ENCODE measurements at regions not wholly inside any gene's neighbourhood (a gene's known extent, or its start where the extent isn't known, plus 50 kb on each side); places are given as distances from the start of the nearest gene placed in this dataset.
"Not testable (repeated sequence)": the region's sequence is repeated elsewhere in the genome, so short reads cannot be mapped to it uniquely, and the experiment has no call there.

DNA sequence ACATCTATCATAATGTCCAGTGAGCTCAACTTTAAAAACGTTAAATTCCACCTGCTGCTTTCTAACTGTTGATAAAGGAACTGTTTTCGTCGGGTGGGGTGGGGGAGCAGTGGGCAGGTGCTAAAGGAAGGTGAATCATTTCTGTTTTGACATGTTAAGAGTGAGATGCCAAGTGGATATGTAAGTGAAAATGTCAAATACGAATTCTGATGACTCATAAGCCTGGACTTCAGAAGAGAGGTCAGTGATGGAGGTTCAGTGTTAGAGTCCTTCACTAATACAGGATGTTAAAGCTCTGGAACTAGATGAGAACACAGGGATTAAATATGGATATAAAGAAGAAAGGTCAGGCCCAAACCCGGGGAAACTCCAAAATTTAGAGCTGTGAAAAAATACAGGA is 617.9 kb upstream of the CTNND2 start:
- no peak overlapping the region for H3K18ac ChIP-seq (ENCODE audit: low read depth in 1 of 2, low read length in 2 of 2)
- no peaks in the 10 kb centered on the region for H3K4me1 ChIP-seq (ENCODE audit: control insufficient read depth, insufficient read depth, low read depth, low read length)
- no peak overlapping the region for H2BK120ac ChIP-seq (ENCODE audit: low read depth, low read length)
- H2BK5ac ChIP-seq (ENCODE audit: low read depth, low read length, poor library complexity, severe bottlenecking) = no peak overlapping the region
- H3K27me3 ChIP-seq (ENCODE audit: control insufficient read depth in 1 of 2, insufficient read depth in 1 of 2, low read length in 2 of 2) = no peaks in the 10 kb centered on the region
- no peak overlapping the region for H3K23ac ChIP-seq (ENCODE audit: low read length in 2 of 2)
- no peak overlapping the region for H4K8ac ChIP-seq (ENCODE audit: low read length)
- no peak overlapping the region for H4K91ac ChIP-seq (ENCODE audit: low read length)
- no peak overlapping the region for H2BK15ac ChIP-seq (ENCODE audit: low read depth, poor library complexity, severe bottlenecking)
- no peak overlapping the region for H3K9ac ChIP-seq (ENCODE audit: low read length)
- no peak overlapping the region for H2BK12ac ChIP-seq (ENCODE audit: low read length in 2 of 2)
- WGBS = 57% methylated on average over 5 of the region's 5 CpGs
- H2AK5ac ChIP-seq (ENCODE audit: low read length, severe bottlenecking) = no peak overlapping the region
- H3K4me3 ChIP-seq (ENCODE audit: insufficient read depth in 1 of 2, low read depth in 1 of 2, low read length in 2 of 2) = no peak overlapping the region
- H2AFZ ChIP-seq (ENCODE audit: low read depth, low read length) = no peak overlapping the region
- no peak for DNase-seq
- H3K14ac ChIP-seq (ENCODE audit: low read length in 2 of 2) = no peak overlapping the region
- no peak overlapping the region for H3K4me2 ChIP-seq (ENCODE audit: low read length, poor library complexity, severe bottlenecking)
- H3K79me1 ChIP-seq (replicated peaks; ENCODE audit: low read length, poor library complexity, severe bottlenecking) = no peaks in the 10 kb centered on the region
- no peak overlapping the region for H3K4ac ChIP-seq (ENCODE audit: low read depth in 1 of 2, low read length in 2 of 2)
- peaks cover 12% of the 10 kb centered on the region for H3K9me3 ChIP-seq (ENCODE audit: control insufficient read depth, low read length)
- no peak overlapping the region for H3K27ac ChIP-seq (ENCODE audit: low read length, poor library complexity, severe bottlenecking)
- no peaks in the 10 kb centered on the region for H3K36me3 ChIP-seq (ENCODE audit: control insufficient read depth in 1 of 2, insufficient read depth in 2 of 2, low read depth in 1 of 2, low read length in 2 of 2)

DNA sequence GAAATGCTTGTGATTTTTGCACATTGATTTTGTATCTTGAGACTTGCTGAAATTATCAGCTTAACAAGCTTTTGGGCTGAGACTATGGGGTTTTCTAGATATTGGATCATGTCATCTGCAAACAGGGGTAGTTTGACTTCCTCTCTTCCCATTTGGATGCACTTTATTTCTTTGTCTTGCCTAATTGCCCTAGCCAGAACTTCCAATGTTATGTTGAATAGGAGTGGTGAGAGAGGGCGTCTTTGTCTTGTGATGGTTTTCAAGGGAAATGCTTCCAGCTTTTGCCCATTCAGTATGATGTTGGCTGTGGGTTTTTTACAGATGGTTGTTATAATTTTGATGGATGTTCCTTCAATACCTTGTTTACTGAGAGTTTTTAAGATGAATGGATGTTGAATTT is 600.7 kb upstream of the CTNND2 start:
- H2AK5ac ChIP-seq (ENCODE audit: low read length, severe bottlenecking); H2BK120ac ChIP-seq (ENCODE audit: low read depth, low read length); H3K23ac ChIP-seq (ENCODE audit: low read length in 2 of 2); H3K9ac ChIP-seq (ENCODE audit: low read length); H2BK12ac ChIP-seq (ENCODE audit: low read length in 2 of 2); H2BK5ac ChIP-seq (ENCODE audit: low read depth, low read length, poor library complexity, severe bottlenecking); H2AFZ ChIP-seq (ENCODE audit: low read depth, low read length); H3K79me1 ChIP-seq (replicated peaks; ENCODE audit: low read length, poor library complexity, severe bottlenecking); H2BK15ac ChIP-seq (ENCODE audit: low read depth, poor library complexity, severe bottlenecking); H3K27ac ChIP-seq (ENCODE audit: low read length, poor library complexity, severe bottlenecking); H3K4me3 ChIP-seq (ENCODE audit: insufficient read depth in 1 of 2, low read depth in 1 of 2, low read length in 2 of 2); H3K27me3 ChIP-seq (ENCODE audit: control insufficient read depth in 1 of 2, insufficient read depth in 1 of 2, low read length in 2 of 2); H3K18ac ChIP-seq (ENCODE audit: low read depth in 1 of 2, low read length in 2 of 2); H3K36me3 ChIP-seq (ENCODE audit: control insufficient read depth in 1 of 2, insufficient read depth in 2 of 2, low read depth in 1 of 2, low read length in 2 of 2); H3K4me1 ChIP-seq (ENCODE audit: control insufficient read depth, insufficient read depth, low read depth, low read length); H3K4me2 ChIP-seq (ENCODE audit: low read length, poor library complexity, severe bottlenecking); H3K14ac ChIP-seq (ENCODE audit: low read length in 2 of 2); H4K91ac ChIP-seq (ENCODE audit: low read length); H3K4ac ChIP-seq (ENCODE audit: low read depth in 1 of 2, low read length in 2 of 2); H4K8ac ChIP-seq (ENCODE audit: low read length); DNase-seq: not testable (repeated sequence)
- H3K9me3 ChIP-seq (ENCODE audit: control insufficient read depth, low read length) = peaks cover 38% of the 10 kb centered on the region
- WGBS = 54% methylated on average over 1 of the region's 1 CpG

DNA sequence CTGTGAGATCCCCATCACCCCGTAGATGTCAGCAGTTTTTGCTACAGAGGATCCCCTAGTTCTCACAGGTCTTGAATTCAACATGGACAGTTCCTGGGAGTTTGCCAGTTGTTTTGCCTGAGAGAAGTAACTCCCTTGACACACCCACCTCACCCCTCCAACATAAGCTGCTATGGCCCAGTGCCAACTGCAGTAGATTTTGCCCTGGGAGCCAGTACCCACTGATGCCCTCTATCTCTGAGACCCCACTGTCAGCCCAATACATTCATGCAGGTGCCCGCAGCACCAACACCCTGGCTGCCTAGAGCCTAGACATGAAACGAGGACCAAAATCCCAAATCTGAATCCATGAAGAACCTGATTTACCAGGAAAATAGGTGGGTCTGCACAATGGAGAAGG is 583.9 kb upstream of the CTNND2 start:
- 52% methylated on average over 3 of the region's 3 CpGs for WGBS
- no peaks in the 10 kb centered on the region for H3K79me1 ChIP-seq (replicated peaks; ENCODE audit: low read length, poor library complexity, severe bottlenecking)
- no peak overlapping the region for H2BK15ac ChIP-seq (ENCODE audit: low read depth, poor library complexity, severe bottlenecking)

DNA sequence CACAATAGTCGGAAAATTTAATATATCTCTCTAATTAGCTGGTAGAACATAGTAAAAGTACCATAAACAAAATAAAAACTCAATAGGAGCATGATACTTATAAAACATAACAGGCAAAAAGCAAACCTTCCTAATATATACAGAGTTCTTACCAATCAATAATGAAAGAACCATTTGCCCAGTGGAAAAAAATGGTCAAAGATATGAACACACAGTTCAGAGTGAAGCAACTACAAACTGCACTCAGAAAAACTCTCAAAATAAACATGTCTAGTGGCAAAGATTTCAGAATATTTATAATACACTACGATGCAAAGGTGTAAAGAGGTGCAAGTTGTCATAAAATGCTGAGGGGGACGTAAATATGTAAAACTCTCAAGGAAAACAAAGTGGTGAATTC is 576.2 kb upstream of the CTNND2 start:
- no peak for DNase-seq
- Histone ChIP-seq H3K27ac (ENCODE audit: low read length, poor library complexity, severe bottlenecking) (no peak overlapping the region), H4K91ac (ENCODE audit: low read length) (no peak overlapping the region), H3K4me1 (ENCODE audit: control insufficient read depth, insufficient read depth, low read depth, low read length) (no peaks in the 10 kb centered on the region), H3K36me3 (ENCODE audit: control insufficient read depth in 1 of 2, insufficient read depth in 2 of 2, low read depth in 1 of 2, low read length in 2 of 2) (no peaks in the 10 kb centered on the region), H3K79me1 (replicated peaks; ENCODE audit: low read length, poor library complexity, severe bottlenecking) (no peaks in the 10 kb centered on the region), H2BK120ac (ENCODE audit: low read depth, low read length) (no peak overlapping the region), H2BK12ac (ENCODE audit: low read length in 2 of 2) (no peak overlapping the region), H3K4me2 (ENCODE audit: low read length, poor library complexity, severe bottlenecking) (no peak overlapping the region), H2AFZ (ENCODE audit: low read depth, low read length) (no peak overlapping the region), H3K14ac (ENCODE audit: low read length in 2 of 2) (no peak overlapping the region), H3K9ac (ENCODE audit: low read length) (no peak overlapping the region), H3K23ac (ENCODE audit: low read length in 2 of 2) (no peak overlapping the region), H2AK5ac (ENCODE audit: low read length, severe bottlenecking) (no peak overlapping the region), H3K27me3 (ENCODE audit: control insufficient read depth in 1 of 2, insufficient read depth in 1 of 2, low read length in 2 of 2) (no peaks in the 10 kb centered on the region), H4K8ac (ENCODE audit: low read length) (no peak overlapping the region), H3K18ac (ENCODE audit: low read depth in 1 of 2, low read length in 2 of 2) (no peak overlapping the region), H3K4me3 (ENCODE audit: insufficient read depth in 1 of 2, low read depth in 1 of 2, low read length in 2 of 2) (no peak overlapping the region), H3K9me3 (ENCODE audit: control insufficient read depth, low read length) (peaks cover 6% of the 10 kb centered on the region), H3K4ac (ENCODE audit: low read depth in 1 of 2, low read length in 2 of 2) (no peak overlapping the region), H2BK5ac (ENCODE audit: low read depth, low read length, poor library complexity, severe bottlenecking) (no peak overlapping the region), H2BK15ac (ENCODE audit: low read depth, poor library complexity, severe bottlenecking) (no peak overlapping the region)
- WGBS = no CpG with 5 or more reads among the region's 3 CpGs

More for the DNA sequence above, 583.9 kb upstream of the CTNND2 start:
- Histone ChIP-seq H3K4ac (ENCODE audit: low read depth in 1 of 2, low read length in 2 of 2) (no peak overlapping the region), H4K91ac (ENCODE audit: low read length) (no peak overlapping the region), H2BK5ac (ENCODE audit: low read depth, low read length, poor library complexity, severe bottlenecking) (no peak overlapping the region), H3K23ac (ENCODE audit: low read length in 2 of 2) (no peak overlapping the region), H3K4me2 (ENCODE audit: low read length, poor library complexity, severe bottlenecking) (no peak overlapping the region), H3K9ac (ENCODE audit: low read length) (no peak overlapping the region), H3K27me3 (ENCODE audit: control insufficient read depth in 1 of 2, insufficient read depth in 1 of 2, low read length in 2 of 2) (no peaks in the 10 kb centered on the region), H3K4me3 (ENCODE audit: insufficient read depth in 1 of 2, low read depth in 1 of 2, low read length in 2 of 2) (no peak overlapping the region), H3K27ac (ENCODE audit: low read length, poor library complexity, severe bottlenecking) (no peak overlapping the region), H2AFZ (ENCODE audit: low read depth, low read length) (no peak overlapping the region), H2BK120ac (ENCODE audit: low read depth, low read length) (no peak overlapping the region), H3K36me3 (ENCODE audit: control insufficient read depth in 1 of 2, insufficient read depth in 2 of 2, low read depth in 1 of 2, low read length in 2 of 2) (no peaks in the 10 kb centered on the region), H3K4me1 (ENCODE audit: control insufficient read depth, insufficient read depth, low read depth, low read length) (no peaks in the 10 kb centered on the region), H2AK5ac (ENCODE audit: low read length, severe bottlenecking) (no peak overlapping the region), H3K14ac (ENCODE audit: low read length in 2 of 2) (no peak overlapping the region), H3K18ac (ENCODE audit: low read depth in 1 of 2, low read length in 2 of 2) (no peak overlapping the region), H2BK12ac (ENCODE audit: low read length in 2 of 2) (no peak overlapping the region), H3K9me3 (ENCODE audit: control insufficient read depth, low read length) (peaks cover 6% of the 10 kb centered on the region), H4K8ac (ENCODE audit: low read length) (no peak overlapping the region)
- DNase-seq = no peak

Data from mesenchymal stem cell (in vitro differentiated cells and primary cell).